ENCODE measurements at regions not wholly inside any gene's neighbourhood (a gene's known extent, or its start where the extent isn't known, plus 50 kb on each side); places are given as distances from the start of the nearest gene placed in this dataset.

GRCh38 chr2:160878618-160879017 lies 281.6 kb upstream of the TANK start:
- Histone ChIP-seq H3K4me1 (ENCODE audit: control insufficient read depth, insufficient read depth, low read length) (no peaks in the 10 kb centered on the region), H3K9ac (ENCODE audit: low read length) (no peak overlapping the region), H3K36me3 (ENCODE audit: control insufficient read depth, insufficient read depth, low read length) (no peaks in the 10 kb centered on the region), H3K9me3 (ENCODE audit: control insufficient read depth, low read length) (no peaks in the 10 kb centered on the region), H3K4me3 (ENCODE audit: low read length) (no peak overlapping the region), H3K27me3 (ENCODE audit: control insufficient read depth, insufficient read depth, low read length) (no peaks in the 10 kb centered on the region)

GRCh38 chr2:160882906-160883305 lies 277.3 kb upstream of the TANK start:
- Histone ChIP-seq H3K27me3 (ENCODE audit: control insufficient read depth, insufficient read depth, low read length) (no peaks in the 10 kb centered on the region), H3K4me3 (ENCODE audit: low read length) (no peak overlapping the region), H3K36me3 (ENCODE audit: control insufficient read depth, insufficient read depth, low read length) (no peaks in the 10 kb centered on the region), H3K9me3 (ENCODE audit: control insufficient read depth, low read length) (no peaks in the 10 kb centered on the region), H3K4me1 (ENCODE audit: control insufficient read depth, insufficient read depth, low read length) (no peaks in the 10 kb centered on the region), H3K9ac (ENCODE audit: low read length) (no peak overlapping the region)

DNA sequence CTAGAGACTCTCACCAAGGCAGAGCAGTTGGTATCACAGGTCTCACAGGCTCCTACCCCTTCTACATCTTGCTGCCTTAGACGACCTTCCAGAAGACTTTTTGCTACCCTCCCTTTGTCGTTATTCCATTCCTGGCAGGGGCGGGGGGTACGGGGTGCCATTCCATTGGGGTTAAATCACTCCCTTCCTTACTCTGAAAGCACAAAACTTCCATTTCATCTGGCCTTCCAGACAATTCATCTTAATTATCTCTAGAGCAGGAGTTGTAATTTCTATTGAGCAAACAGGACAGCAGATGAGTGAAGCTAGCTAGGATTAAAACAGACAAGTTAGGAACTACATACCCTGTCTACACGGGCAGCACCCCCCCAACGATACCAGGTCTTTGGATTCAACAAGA lies 276.2 kb upstream of the TANK start:
- H3K27me3 ChIP-seq (ENCODE audit: control insufficient read depth, insufficient read depth, low read length), result no peaks in the 10 kb centered on the region
- H3K4me3 ChIP-seq (ENCODE audit: low read length), result no peak overlapping the region
- no peak overlapping the region for H3K9ac ChIP-seq (ENCODE audit: low read length)
- no peaks in the 10 kb centered on the region for H3K4me1 ChIP-seq (ENCODE audit: control insufficient read depth, insufficient read depth, low read length)
- no peaks in the 10 kb centered on the region for H3K36me3 ChIP-seq (ENCODE audit: control insufficient read depth, insufficient read depth, low read length)
- H3K9me3 ChIP-seq (ENCODE audit: control insufficient read depth, low read length), result no peaks in the 10 kb centered on the region

GRCh38 chr2:160889439-160890170 lies 270.6 kb upstream of the TANK start:
- H3K27me3 ChIP-seq (ENCODE audit: control insufficient read depth, insufficient read depth, low read length), result no peaks in the 10 kb centered on the region
- no peak overlapping the region for H3K9ac ChIP-seq (ENCODE audit: low read length)
- no peaks in the 10 kb centered on the region for H3K9me3 ChIP-seq (ENCODE audit: control insufficient read depth, low read length)
- no peak overlapping the region for H3K4me3 ChIP-seq (ENCODE audit: low read length)
- no peaks in the 10 kb centered on the region for H3K36me3 ChIP-seq (ENCODE audit: control insufficient read depth, insufficient read depth, low read length)
- no peaks in the 10 kb centered on the region for H3K4me1 ChIP-seq (ENCODE audit: control insufficient read depth, insufficient read depth, low read length)

GRCh38 chr2:160890667-160891352 lies 269.4 kb upstream of the TANK start:
- H3K36me3 ChIP-seq (ENCODE audit: control insufficient read depth, insufficient read depth, low read length), result no peaks in the 10 kb centered on the region
- H3K9me3 ChIP-seq (ENCODE audit: control insufficient read depth, low read length), result no peaks in the 10 kb centered on the region
- H3K4me3 ChIP-seq (ENCODE audit: low read length), result no peak overlapping the region
- H3K9ac ChIP-seq (ENCODE audit: low read length), result no peak overlapping the region
- no peaks in the 10 kb centered on the region for H3K27me3 ChIP-seq (ENCODE audit: control insufficient read depth, insufficient read depth, low read length)
- H3K4me1 ChIP-seq (ENCODE audit: control insufficient read depth, insufficient read depth, low read length), result no peaks in the 10 kb centered on the region

GRCh38 chr2:160891353-160891740 lies 268.9 kb upstream of the TANK start:
- no peaks in the 10 kb centered on the region for H3K36me3 ChIP-seq (ENCODE audit: control insufficient read depth, insufficient read depth, low read length)
- H3K27me3 ChIP-seq (ENCODE audit: control insufficient read depth, insufficient read depth, low read length), result no peaks in the 10 kb centered on the region
- H3K9me3 ChIP-seq (ENCODE audit: control insufficient read depth, low read length), result no peaks in the 10 kb centered on the region
- H3K4me1 ChIP-seq (ENCODE audit: control insufficient read depth, insufficient read depth, low read length), result no peaks in the 10 kb centered on the region
- H3K9ac ChIP-seq (ENCODE audit: low read length), result no peak overlapping the region
- no peak overlapping the region for H3K4me3 ChIP-seq (ENCODE audit: low read length)

- Histone ChIP-seq H3K4me3 (ENCODE audit: low read length) (no peak overlapping the region), H3K36me3 (ENCODE audit: control insufficient read depth, insufficient read depth, low read length) (no peaks in the 10 kb centered on the region), H3K4me1 (ENCODE audit: control insufficient read depth, insufficient read depth, low read length) (no peaks in the 10 kb centered on the region), H3K27me3 (ENCODE audit: control insufficient read depth, insufficient read depth, low read length) (no peaks in the 10 kb centered on the region), H3K9me3 (ENCODE audit: control insufficient read depth, low read length) (no peaks in the 10 kb centered on the region), H3K9ac (ENCODE audit: low read length) (no peak overlapping the region)
Observed at GRCh38 chr2:160892204-160892603, 268.0 kb upstream of the TANK start.

GRCh38 chr2:160893581-160893980 lies 266.6 kb upstream of the TANK start:
- no peaks in the 10 kb centered on the region for H3K4me1 ChIP-seq (ENCODE audit: control insufficient read depth, insufficient read depth, low read length)
- H3K36me3 ChIP-seq (ENCODE audit: control insufficient read depth, insufficient read depth, low read length), result no peaks in the 10 kb centered on the region
- H3K27me3 ChIP-seq (ENCODE audit: control insufficient read depth, insufficient read depth, low read length), result no peaks in the 10 kb centered on the region
- H3K9ac ChIP-seq (ENCODE audit: low read length), result no peak overlapping the region
- no peaks in the 10 kb centered on the region for H3K9me3 ChIP-seq (ENCODE audit: control insufficient read depth, low read length)
- no peak overlapping the region for H3K4me3 ChIP-seq (ENCODE audit: low read length)

GRCh38 chr2:160898581-160899307 lies 261.5 kb upstream of the TANK start:
- Histone ChIP-seq H3K4me1 (ENCODE audit: control insufficient read depth, insufficient read depth, low read length) (no peaks in the 10 kb centered on the region), H3K9me3 (ENCODE audit: control insufficient read depth, low read length) (no peaks in the 10 kb centered on the region), H3K9ac (ENCODE audit: low read length) (no peak overlapping the region), H3K36me3 (ENCODE audit: control insufficient read depth, insufficient read depth, low read length) (no peaks in the 10 kb centered on the region), H3K4me3 (ENCODE audit: low read length) (no peak overlapping the region), H3K27me3 (ENCODE audit: control insufficient read depth, insufficient read depth, low read length) (no peaks in the 10 kb centered on the region)

GRCh38 chr2:160901613-160902012 lies 258.6 kb upstream of the TANK start:
- H3K9me3 ChIP-seq (ENCODE audit: control insufficient read depth, low read length), result no peaks in the 10 kb centered on the region
- H3K9ac ChIP-seq (ENCODE audit: low read length), result no peak overlapping the region
- H3K36me3 ChIP-seq (ENCODE audit: control insufficient read depth, insufficient read depth, low read length), result no peaks in the 10 kb centered on the region
- no peak overlapping the region for H3K4me3 ChIP-seq (ENCODE audit: low read length)
- no peaks in the 10 kb centered on the region for H3K27me3 ChIP-seq (ENCODE audit: control insufficient read depth, insufficient read depth, low read length)
- H3K4me1 ChIP-seq (ENCODE audit: control insufficient read depth, insufficient read depth, low read length), result no peaks in the 10 kb centered on the region

GRCh38 chr2:160905862-160906261 lies 254.4 kb upstream of the TANK start:
- Histone ChIP-seq H3K36me3 (ENCODE audit: control insufficient read depth, insufficient read depth, low read length) (no peaks in the 10 kb centered on the region), H3K4me3 (ENCODE audit: low read length) (no peak overlapping the region), H3K9me3 (ENCODE audit: control insufficient read depth, low read length) (no peaks in the 10 kb centered on the region), H3K9ac (ENCODE audit: low read length) (no peak overlapping the region), H3K27me3 (ENCODE audit: control insufficient read depth, insufficient read depth, low read length) (no peaks in the 10 kb centered on the region), H3K4me1 (ENCODE audit: control insufficient read depth, insufficient read depth, low read length) (no peaks in the 10 kb centered on the region)

DNA sequence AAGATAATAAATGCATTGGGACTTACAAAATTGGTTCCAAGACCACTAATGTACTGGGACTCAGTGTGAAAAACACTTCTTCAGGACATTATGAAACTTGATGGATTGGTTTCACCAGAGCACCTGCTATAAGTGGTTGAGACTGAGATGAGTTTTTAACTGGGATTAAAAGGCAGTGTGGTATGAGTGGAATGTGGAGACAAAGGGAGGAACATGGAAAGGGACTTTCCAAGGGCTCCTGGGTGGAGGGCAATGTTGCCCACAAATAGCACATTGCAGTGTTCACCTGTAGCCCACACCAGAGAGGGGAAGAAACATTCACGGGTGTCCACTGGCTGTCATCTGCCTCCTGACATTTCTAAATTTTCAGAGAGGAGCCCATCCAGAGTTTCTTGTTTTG lies 253.3 kb upstream of the TANK start:
- H3K27me3 ChIP-seq (ENCODE audit: control insufficient read depth, insufficient read depth, low read length), result no peaks in the 10 kb centered on the region
- H3K9me3 ChIP-seq (ENCODE audit: control insufficient read depth, low read length), result no peaks in the 10 kb centered on the region
- no peaks in the 10 kb centered on the region for H3K36me3 ChIP-seq (ENCODE audit: control insufficient read depth, insufficient read depth, low read length)
- no peak overlapping the region for H3K9ac ChIP-seq (ENCODE audit: low read length)
- no peaks in the 10 kb centered on the region for H3K4me1 ChIP-seq (ENCODE audit: control insufficient read depth, insufficient read depth, low read length)
- H3K4me3 ChIP-seq (ENCODE audit: low read length), result no peak overlapping the region
